8988T (cell line): ENCODE measurements at regions not wholly inside any gene's neighbourhood (a gene's known extent, or its start where the extent isn't known, plus 50 kb on each side); places are given as distances from the start of the nearest gene placed in this dataset.
A peak's percentile ranks its signal among the peaks of the same experiment; 100 is the strongest.

ENCODE experiments used
- DNase-seq: peaks from one replicate; pipeline ENCODE4 v3.0.0; 2011

DNA sequence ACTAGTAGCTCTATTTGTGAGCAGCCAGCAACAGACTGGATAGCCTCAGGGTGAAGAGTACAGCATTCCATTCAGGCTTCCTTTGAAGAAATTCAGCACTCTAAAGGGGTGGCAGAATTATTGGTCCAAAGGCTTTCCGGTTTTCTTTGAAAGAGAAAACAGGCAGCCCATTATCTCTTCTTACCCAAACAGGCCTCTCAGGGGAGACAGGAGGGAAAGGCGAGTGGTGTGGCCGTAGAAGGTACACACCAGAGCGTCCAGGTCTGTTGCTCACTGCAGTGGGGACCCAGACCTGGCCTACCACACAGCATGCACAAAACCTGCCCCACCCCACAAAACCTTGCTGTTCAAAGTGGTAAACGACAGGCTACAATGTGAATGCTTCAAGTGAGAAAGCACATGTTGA, 83.3 kb downstream of the ZNF608 start:
- no peak for DNase-seq

GRCh38 chr5:124662181-124662781, 84.2 kb downstream of the ZNF608 start:
- DNase-seq = no peak

- no peak for DNase-seq
Measured at GRCh38 chr5:124661317-124662141, 84.9 kb downstream of the ZNF608 start.

- DNase-seq = no peak
Measured at GRCh38 chr5:124660229-124661093, 86.0 kb downstream of the ZNF608 start.

GRCh38 chr5:124659798-124660197, 86.6 kb downstream of the ZNF608 start:
- no peak for DNase-seq

- DNase-seq = no peak
Measured at GRCh38 chr5:124658867-124659557, 87.4 kb downstream of the ZNF608 start.

DNA sequence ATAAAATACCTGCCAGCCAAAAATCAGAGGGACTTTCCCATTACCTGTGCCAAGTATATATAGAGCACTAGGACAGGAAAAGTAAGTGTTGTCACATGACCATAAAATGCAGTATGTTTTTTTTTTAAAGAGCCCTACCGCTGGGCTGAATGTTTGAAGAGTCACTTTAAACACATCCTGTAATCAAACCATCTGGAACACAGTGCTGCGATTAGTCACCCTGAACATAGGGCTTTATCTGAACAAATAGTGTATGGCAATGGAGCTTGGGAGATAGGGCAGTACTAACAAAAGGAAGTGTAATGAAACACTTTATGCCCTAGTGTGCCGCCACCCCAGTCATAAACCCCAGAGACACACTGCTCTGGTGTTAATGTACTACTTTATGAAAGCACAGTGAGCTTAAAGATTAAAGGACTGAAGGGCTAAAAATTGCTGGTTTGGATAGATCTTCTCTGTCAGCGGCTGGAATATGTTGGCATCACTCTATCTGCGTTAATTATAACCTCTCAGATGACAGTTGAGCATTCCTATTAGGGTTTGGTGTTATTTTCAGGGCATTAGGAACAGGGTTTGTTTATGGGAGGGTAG, 90.4 kb downstream of the ZNF608 start:
- DNase-seq = no peak

- no peak for DNase-seq
Measured at GRCh38 chr5:124655251-124655917, 91.1 kb downstream of the ZNF608 start.

DNA sequence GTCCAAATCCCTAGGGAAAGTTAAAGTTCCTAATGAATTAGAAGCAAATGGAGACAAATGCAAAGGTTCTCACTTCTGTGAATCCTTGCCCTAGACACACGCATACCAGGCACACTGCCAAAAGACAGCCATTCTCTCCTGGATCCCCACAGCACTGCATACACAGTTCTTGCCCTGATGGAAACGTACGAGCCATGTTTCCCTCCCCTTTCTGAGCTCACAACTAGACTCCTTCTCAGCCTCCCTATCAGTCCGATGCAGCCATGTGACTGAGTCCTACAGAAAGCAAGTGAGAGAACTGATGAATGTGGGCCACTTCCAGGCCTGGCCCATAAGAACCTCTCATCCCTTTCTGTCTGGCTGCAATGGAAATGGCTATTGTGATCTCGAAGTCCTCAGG, 92.0 kb downstream of the ZNF608 start:
- DNase-seq = no peak

GRCh38 chr5:124653666-124654065, 92.8 kb downstream of the ZNF608 start:
- DNase-seq = no peak

DNA sequence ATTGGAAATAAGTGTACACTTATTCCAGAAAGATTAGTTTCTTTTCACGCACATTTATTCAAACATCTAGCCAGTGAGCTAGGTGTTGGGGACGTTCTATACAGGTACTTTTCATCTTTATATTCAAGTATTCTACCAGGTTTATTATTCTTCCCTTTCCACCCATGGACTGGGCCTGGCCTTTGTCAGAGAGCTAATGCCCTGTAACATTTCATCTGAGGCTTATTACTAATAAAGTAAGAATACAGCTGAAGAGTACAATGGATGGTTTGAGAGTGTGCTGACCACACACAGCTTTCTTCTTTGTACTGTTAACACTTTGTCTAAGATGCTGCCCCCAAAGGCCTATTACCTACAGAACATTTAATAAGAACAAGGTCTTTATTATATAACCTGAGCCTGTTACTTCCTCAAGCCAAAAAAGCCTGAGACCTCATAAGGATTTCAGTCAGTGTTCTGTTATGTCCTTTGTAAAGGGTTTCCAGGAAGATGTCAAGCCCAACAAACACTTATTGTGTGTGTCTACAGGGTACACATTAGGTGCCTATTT, 93.5 kb downstream of the ZNF608 start:
- DNase-seq = no peak

GRCh38 chr5:124652514-124652819, 94.0 kb downstream of the ZNF608 start:
- DNase-seq = no peak

GRCh38 chr5:124651663-124652513, 94.6 kb downstream of the ZNF608 start:
- peak; percentile 48 for DNase-seq

GRCh38 chr5:124650951-124651662, 95.3 kb downstream of the ZNF608 start:
- no peak for DNase-seq

DNA sequence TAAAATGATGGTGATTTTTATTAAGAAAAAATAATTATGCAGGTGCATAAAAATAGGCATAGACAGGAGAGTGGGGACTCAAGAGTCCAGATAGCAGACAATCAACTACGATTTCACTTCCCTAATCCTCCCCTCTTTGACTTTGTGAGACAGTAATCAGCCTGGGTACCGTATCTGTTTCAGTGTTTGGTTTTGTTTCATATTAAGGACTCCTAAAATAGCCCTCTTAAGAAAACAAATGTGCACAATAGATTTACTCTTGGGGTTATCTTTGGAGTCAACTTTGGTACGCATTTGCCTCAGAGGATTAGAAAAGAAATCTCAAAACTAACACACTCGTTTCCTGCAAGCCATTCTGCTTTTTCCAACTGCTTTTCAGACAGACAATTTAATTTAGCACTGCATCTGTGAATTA, 96.3 kb downstream of the ZNF608 start:
- DNase-seq = no peak

- no peak for DNase-seq
Measured at GRCh38 chr5:124649491-124650146, 96.8 kb downstream of the ZNF608 start.

DNA sequence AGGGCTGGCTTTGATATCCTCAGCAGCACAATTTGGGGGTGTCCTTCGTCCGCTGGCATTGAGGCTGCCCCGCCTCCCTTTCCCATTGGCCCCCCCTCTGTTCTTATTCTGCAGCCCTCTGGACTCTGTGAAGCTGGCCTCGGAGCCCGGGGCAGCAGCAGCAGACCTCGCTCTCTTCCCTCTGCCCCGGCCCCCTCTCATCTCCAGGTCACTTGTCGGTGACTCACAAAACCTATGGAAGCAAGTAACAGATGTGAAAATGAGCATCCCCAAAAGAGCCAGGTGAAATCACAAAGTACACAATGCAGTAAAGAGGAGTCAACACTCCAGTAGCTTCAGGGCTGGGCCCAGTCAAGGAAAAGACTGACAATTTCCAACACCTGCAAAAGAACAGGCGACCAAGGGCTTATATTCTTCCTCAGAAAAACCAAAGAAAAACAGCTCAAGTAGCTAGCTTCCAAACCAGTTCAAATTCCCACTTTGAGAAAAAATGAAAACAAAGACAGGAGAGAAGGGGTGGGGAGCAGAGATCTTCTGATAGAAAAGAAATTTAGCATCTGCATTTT, 97.5 kb downstream of the ZNF608 start:
- DNase-seq = no peak

DNA sequence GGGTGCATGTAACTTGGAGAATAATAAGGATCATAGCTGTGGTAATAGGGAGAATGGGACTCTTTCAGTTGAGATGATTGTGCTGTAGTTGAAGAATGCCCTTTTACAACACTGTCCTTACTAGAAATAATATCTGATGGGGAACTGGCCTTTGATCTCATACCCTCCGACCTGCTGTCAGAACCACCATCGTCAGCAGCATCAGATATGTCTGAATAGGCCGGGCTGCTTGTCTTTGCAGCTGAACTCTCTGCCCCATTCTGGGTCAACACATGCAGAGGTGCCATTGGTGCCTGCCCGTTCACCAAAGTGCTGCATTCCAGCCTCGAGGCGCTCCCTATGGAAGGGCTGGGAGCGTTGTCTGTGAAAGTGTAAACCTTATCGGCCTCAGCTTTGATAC, 99.1 kb downstream of the ZNF608 start:
- DNase-seq = no peak

GRCh38 chr5:124645396-124645795, 101.0 kb downstream of the ZNF608 start:
- no peak for DNase-seq
